Dermis microvascular lymphatic vessel endothelial cell (primary cell): ENCODE measurements at regions not wholly inside any gene's neighbourhood (a gene's known extent, or its start where the extent isn't known, plus 50 kb on each side); places are given as distances from the start of the nearest gene placed in this dataset.

ENCODE experiments used
- DNase-seq, 2 donors: peaks; one replicate each; pipeline versions ENCODE4 v3.0.0 to v3.0.0-alpha.2; 2010; ENCODE audit warnings: low read depth in 2 of 2

DNA sequence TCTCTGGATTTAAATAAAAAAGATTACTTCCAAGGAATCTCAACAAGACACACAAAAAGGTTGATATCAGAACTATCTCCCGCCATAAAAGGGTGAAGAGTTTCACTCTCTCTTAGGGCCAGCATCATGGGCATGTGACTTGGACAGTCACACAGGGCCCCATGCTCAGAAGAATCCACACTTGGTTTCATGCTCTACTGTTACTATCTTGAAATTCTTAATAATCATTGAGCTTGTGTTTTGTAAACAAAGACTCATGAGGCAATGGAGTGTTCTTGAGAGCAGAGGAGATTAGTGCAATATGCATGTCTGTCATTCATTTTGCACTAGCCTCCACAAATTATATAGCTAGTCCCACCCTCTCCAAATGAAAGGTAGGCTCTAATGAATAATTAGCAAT, 58.4 kb downstream of the HMHB1 start:
- no peak for DNase-seq

DNA sequence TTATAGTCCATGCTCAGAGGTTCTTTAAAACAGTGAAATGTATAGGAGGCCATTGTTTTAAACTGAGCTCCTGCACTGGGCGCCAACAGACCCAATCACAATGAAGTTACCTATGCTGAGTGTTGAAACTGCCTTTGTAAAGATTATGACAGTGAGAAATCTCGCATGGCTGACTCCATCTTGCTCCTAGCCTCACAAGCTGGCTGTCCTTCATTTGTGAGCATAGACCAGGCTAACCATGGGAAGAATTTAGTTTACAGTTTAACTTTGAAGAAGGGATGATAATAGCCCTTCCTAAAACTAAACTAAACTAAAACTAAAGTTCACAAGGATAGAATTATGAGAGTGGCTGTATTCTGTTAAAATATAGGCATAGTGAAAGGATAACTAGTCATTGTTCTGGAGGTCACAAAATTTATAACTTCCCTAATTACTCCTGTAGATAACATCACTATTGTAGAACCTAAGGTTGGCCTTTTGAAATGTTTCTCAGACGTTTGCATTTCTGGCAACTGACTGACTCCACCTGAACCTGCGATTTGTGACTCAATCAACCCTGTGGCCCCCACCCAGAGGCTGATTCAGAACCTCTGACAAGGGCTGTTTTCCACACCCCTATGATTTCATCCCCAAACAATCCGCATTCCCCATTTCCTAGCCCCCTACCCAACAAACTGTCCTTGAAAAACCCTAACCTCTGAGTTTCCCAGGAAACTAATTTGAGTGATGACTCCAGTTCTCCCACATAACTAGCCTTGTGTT, 59.1 kb downstream of the HMHB1 start:
- no peak for DNase-seq

DNA sequence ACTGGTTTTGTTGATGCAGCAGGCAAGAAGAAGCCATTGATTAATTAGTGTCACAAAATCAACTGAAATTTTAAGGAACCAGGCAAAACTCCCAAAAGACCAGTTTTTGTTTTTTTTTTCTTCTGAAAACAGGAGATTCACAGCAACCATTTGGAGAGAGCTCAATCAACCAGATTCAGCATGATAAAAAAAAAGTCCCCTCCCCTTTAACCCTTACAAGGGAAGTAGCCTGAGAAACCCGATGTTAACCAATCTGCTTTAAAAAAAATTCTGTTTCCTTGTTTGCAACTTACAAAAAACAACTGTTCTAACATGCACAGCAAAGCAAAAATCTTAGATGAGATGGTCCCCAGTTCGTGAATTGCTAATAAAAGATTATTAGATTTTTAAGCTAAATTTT, 59.7 kb downstream of the HMHB1 start:
- DNase-seq: no peak

GRCh38 chr5:143874312-143874711, 62.4 kb downstream of the HMHB1 start:
- no peak for DNase-seq

- DNase-seq: no peak
These were observed 65.2 kb downstream of the HMHB1 start for GRCh38 chr5:143877196-143877595.

DNA sequence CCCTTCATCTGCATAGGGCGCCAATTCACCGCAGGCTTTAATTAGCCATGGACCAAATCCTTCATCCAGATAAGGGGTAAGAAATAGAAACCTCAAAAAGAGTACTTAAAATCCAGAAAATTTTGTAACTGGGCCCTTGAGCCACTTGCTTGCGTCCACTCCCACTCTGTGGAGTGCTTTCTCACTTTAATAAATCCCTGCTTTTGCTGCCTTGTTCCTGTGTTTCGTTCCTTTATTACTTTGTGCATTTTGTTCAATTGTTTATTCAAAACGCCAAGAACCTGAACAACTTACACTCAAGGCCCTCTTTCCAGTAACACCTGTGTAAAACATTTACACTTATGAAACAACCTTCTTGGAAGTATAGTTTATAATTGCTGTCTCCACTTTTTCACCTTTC, 66.5 kb downstream of the HMHB1 start:
- DNase-seq: no peak

DNA sequence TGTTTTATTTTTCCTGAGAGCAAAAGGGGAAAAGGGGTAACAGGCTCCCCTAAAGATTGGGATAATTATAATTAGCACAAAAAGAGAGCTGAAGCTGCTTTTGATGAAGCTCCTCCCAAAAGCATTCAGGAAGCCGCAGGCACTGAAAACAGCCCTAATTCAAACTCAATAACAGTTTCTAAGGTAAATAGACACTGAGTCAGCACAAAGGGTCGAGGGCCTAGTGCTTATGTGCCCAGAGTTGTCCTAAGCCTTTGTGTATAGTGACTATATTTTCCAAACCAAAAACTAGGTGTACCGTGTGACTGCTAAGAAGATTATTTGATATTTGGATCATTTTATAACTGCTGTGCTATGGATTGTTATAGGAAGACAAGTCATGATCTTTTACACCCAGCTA, 67.7 kb downstream of the HMHB1 start:
- DNase-seq: no peak

DNA sequence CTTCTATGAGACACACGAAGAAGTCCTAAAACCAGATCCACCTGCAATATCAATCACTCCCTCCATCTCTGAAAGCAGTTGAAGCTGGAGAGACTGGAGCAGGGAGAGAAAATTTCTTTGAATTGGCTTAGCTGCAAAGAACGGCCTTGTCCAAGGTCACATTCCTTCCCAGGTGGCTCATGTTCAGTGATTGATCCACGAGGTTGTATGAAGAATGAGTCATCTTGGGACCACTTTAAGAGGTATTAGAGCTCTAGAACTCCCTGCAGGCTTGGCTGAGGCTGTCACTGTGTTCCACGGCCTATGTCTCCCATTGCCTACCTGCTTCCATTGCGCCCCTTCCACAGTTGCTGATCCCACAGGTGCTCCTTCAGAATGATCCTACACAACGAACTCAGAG, 68.2 kb downstream of the HMHB1 start:
- no peak for DNase-seq

DNA sequence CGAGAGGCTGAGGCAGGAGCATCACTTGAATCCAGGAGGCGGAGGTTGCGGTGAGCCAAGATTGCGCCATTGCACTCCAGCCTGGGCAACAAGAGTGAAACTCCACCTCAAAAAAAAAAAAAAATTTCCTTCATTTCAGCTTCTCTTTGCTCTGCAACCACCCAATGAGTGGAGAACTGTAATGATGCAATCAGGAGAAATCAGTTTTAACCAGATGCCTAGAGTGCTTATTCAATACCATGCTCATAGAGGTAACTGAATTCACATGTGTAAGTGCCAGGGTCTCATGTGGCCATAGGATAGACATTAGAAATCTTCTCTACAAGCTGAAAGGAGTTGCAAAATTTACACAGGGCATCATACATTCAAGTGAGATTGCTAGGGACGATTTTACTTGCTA, 70.6 kb downstream of the HMHB1 start:
- DNase-seq: no peak

DNA sequence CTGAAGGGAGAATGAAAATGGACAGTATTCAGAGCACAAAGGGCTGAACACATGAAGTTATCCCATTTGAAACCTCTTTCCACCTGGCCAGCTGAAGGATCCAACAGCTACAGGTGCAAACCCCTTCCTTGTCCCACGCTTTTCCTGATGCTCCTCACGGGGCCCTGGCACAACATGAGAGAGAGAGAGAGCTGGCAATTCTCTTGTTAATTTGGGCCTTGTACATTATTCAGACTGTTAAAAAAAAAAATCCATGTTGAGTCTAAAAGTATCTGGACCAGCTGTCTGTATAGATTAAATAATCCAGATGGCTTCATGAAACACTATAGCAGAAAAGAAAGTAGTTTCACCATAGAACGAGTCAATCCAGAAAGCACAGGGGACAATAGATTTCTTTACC, 74.1 kb downstream of the HMHB1 start:
- DNase-seq: no peak

GRCh38 chr5:143886651-143887638, 75.0 kb downstream of the HMHB1 start:
- DNase-seq: peak in 1 of 2 donors; percentile 19

DNA sequence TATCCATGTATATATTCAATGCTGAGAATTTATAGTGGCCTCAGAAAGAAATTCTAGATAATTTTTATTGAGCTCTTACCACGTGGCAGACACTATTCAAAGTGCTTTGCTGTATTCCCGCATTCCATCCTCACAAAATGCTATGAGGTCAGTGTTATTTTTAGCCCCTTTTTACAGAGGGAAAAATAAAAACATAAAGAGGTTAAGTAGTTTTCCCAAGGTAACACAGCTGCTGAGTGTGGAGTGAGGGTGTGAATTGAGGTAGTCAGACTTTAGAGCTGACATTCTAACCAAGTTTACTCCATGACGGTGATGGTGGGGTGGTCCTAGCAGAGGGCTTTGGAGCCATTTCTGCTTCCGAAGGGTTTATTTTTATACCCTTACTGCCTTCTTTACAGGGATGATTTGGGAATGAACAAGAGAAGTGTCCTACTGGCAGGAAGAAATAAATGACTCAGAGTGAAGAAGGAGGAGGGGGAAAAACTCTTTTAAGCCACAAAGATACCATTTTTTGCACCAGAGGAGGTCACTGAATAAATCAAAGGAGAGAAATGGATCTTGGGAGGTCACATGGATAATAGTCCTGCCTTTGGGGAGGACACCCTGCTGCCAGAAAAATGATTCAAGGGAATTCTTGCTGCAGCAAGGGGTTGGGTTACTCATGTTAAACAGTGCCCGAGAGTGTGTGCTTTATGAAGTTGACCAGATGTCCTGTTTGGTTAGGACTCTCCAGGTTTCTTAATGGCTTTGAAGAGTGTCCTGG, 76.1 kb downstream of the HMHB1 start:
- no peak for DNase-seq

- DNase-seq: no peak
These were observed 77.0 kb downstream of the HMHB1 start for GRCh38 chr5:143888912-143889311.

GRCh38 chr5:143889986-143890385, 78.0 kb downstream of the HMHB1 start:
- DNase-seq: no peak

GRCh38 chr5:143890487-143890886, 78.5 kb downstream of the HMHB1 start:
- DNase-seq: no peak

GRCh38 chr5:143892271-143892670, 80.3 kb downstream of the HMHB1 start:
- no peak for DNase-seq

- no peak for DNase-seq
These were observed 80.9 kb downstream of the HMHB1 start for GRCh38 chr5:143892908-143893307.

GRCh38 chr5:143893638-143894037, 81.7 kb downstream of the HMHB1 start:
- no peak for DNase-seq

DNA sequence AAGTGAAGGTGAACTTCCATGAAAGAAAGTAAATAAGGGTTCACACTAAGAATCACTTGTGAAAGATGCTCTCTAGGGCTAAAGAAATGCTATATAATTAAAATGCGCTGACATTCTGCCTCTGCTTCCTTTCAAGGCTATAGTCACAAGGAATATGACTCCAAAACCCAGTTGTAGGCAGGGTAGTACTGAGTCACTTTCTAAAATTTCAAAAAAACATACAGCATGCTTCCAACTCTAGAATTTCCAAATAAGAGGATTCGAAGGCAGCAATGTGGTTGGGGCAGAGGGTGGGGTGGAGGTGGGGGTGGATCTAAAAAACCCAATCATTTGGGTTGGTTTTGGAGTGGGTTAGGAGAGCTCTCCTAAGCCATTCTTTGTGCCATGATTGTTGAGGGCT, 84.6 kb downstream of the HMHB1 start:
- DNase-seq: no peak

DNA sequence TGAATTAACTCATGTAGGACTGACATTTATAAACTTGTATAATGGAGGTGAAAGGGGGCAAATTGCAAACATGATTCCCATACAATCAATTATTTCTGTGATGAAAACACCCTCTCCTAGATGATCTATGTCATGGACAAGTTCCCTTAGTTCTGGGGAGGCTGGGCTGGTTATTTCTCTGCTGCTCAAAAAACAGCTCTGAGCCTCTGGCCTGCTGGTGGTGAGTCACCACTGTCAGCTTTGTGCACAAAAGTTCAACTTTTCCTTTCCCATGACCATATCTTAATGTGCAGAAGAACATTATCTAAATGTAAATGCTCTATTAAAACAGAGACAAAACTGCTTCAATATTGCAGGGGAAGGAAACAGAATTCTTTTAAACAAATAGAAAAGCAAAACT, 85.0 kb downstream of the HMHB1 start:
- DNase-seq: peak in 1 of 2 donors; percentile 72

- DNase-seq: no peak
These were observed 86.4 kb downstream of the HMHB1 start for GRCh38 chr5:143898381-143898780.
